Liver (tissue), 7 donors: ENCODE measurements at regions not wholly inside any gene's neighbourhood (a gene's known extent, or its start where the extent isn't known, plus 50 kb on each side); places are given as distances from the start of the nearest gene placed in this dataset.

Experiments used
- DNase-seq: peaks from one replicate; pipeline ENCODE4 v3.0.0-alpha.2; 2017; ENCODE audit warnings: low spot score
- H3K27ac ChIP-seq, 2 donors: one replicate each; pipeline ENCODE4 v1.7.0; 2013; ENCODE audit warnings: inconsistent platforms in 2 of 2, low read length in 2 of 2, control low read depth in 1 of 2, low read depth in 1 of 2, mild to moderate bottlenecking in 1 of 2
- H3K27me3 ChIP-seq, 4 donors: one replicate each; pipeline versions ENCODE4 v1.6.1 to v1.7.0; 2013; ENCODE audit warnings: low read length in 3 of 4, inconsistent platforms in 1 of 4, mild to moderate bottlenecking in 1 of 4, moderate library complexity in 1 of 4; ENCODE audit not compliant: control insufficient read depth in 4 of 4, insufficient read depth in 4 of 4
- H3K36me3 ChIP-seq, 4 donors: one replicate each; pipeline versions ENCODE4 v1.6.1 to v1.7.0; 2013; ENCODE audit warnings: low read length in 3 of 4, mild to moderate bottlenecking in 3 of 4, low read depth in 1 of 4, moderate library complexity in 1 of 4; ENCODE audit not compliant: control insufficient read depth in 4 of 4, insufficient read depth in 3 of 4
- H3K4me1 ChIP-seq, 4 donors: one replicate each; pipeline versions ENCODE4 v1.6.1 to v1.7.0; 2013; ENCODE audit warnings: low read length in 3 of 4, mild to moderate bottlenecking in 3 of 4, moderate library complexity in 1 of 4; ENCODE audit not compliant: control insufficient read depth in 4 of 4, insufficient read depth in 4 of 4
- H3K4me3 ChIP-seq, 3 donors: one replicate each; pipeline versions ENCODE4 v1.6.1 to v1.7.0; 2013; ENCODE audit warnings: low read length in 3 of 3, control low read depth in 1 of 3, low read depth in 1 of 3, mild to moderate bottlenecking in 1 of 3
- H3K9ac ChIP-seq, 2 donors: one replicate each; pipeline ENCODE4 v1.7.0; 2013; ENCODE audit warnings: low read length in 2 of 2, mild to moderate bottlenecking in 2 of 2, moderate library complexity in 2 of 2, control low read depth in 1 of 2, low read depth in 1 of 2
- H3K9me3 ChIP-seq, 4 donors: one replicate each; pipeline versions ENCODE4 v1.6.1 to v1.7.0; 2013; ENCODE audit warnings: low read length in 3 of 4; ENCODE audit not compliant: control insufficient read depth in 4 of 4
- ATF3 ChIP-seq: IDR thresholded peaks from 2 replicates; pipeline ENCODE4 v1.6.1; 2016; ENCODE audit warnings: antibody characterized with exemption
- EGR1 ChIP-seq, 2 donors: IDR thresholded peaks; 2 replicates each; pipeline ENCODE4 v1.6.1; 2016 to 2018; ENCODE audit warnings: antibody characterized with exemption in 2 of 2, low read depth in 2 of 2
- FOXA1 ChIP-seq: IDR thresholded peaks from 2 replicates; pipeline ENCODE4 v1.6.1; 2016; ENCODE audit warnings: antibody characterized with exemption
- FOXA2 ChIP-seq: IDR thresholded peaks from 2 replicates; pipeline ENCODE4 v1.6.1; 2016; ENCODE audit warnings: antibody characterized with exemption
- GABPA ChIP-seq, 2 donors: IDR thresholded peaks in 1 of 2; conservative IDR thresholded peaks in 1 of 2; 2 replicates each; pipeline ENCODE4 v1.6.1; 2016; ENCODE audit warnings: antibody characterized with exemption in 2 of 2, mild to moderate bottlenecking in 1 of 2, moderate library complexity in 1 of 2
- HNF4A ChIP-seq, 2 donors: conservative IDR thresholded peaks; 2 replicates each; pipeline ENCODE4 v1.6.1; 2016; ENCODE audit warnings: antibody characterized with exemption in 2 of 2, mild to moderate bottlenecking in 2 of 2
- HNF4G ChIP-seq: IDR thresholded peaks from 2 replicates; pipeline ENCODE4 v1.6.1; 2016; ENCODE audit warnings: antibody characterized with exemption
- JUND ChIP-seq, 2 donors: IDR thresholded peaks; 2 replicates each; pipeline ENCODE4 v1.6.1; 2016; ENCODE audit warnings: antibody characterized with exemption in 2 of 2
- MAX ChIP-seq: IDR thresholded peaks from 2 replicates; pipeline ENCODE4 v1.6.1; 2016; ENCODE audit warnings: antibody characterized with exemption
- NR2F2 ChIP-seq: IDR thresholded peaks from 2 replicates; pipeline ENCODE4 v1.6.1; 2016; ENCODE audit warnings: antibody characterized with exemption
- RAD21 ChIP-seq, 2 donors: IDR thresholded peaks; 2 replicates each; pipeline ENCODE4 v1.6.1; 2016; ENCODE audit warnings: antibody characterized with exemption in 2 of 2, mild to moderate bottlenecking in 2 of 2
- REST ChIP-seq: IDR thresholded peaks from 2 replicates; pipeline ENCODE4 v1.6.1; 2016; ENCODE audit warnings: antibody characterized with exemption, mild to moderate bottlenecking
- RXRA ChIP-seq, 2 donors: IDR thresholded peaks; 2 replicates each; pipeline ENCODE4 v1.6.1; 2017 to 2018; ENCODE audit warnings: antibody characterized with exemption in 2 of 2, mild to moderate bottlenecking in 1 of 2
- SP1 ChIP-seq: IDR thresholded peaks from 2 replicates; pipeline ENCODE4 v1.6.1; 2018; ENCODE audit warnings: antibody characterized with exemption, mild to moderate bottlenecking
- YY1 ChIP-seq: IDR thresholded peaks from 2 replicates; pipeline ENCODE4 v1.6.1; 2016; ENCODE audit warnings: antibody characterized with exemption, mild to moderate bottlenecking
- ZBTB33 ChIP-seq: IDR thresholded peaks from 2 replicates; pipeline ENCODE4 v1.6.1; 2016; ENCODE audit warnings: antibody characterized with exemption
- WGBS: extraction: QIAGEN DNeasy Blood & Tissue Kit; methylation state at CpG from one replicate; pipeline ENCODE4 v1.1.7; 2013; 5-methylcytosine and 5-hydroxymethylcytosine counted together
- donor health status: healthy.
- donor health status: healthy.
- donor health status: healthy.
- donor health status: healthy.

GRCh38 chr9:91132576-91133073, 229.1 kb downstream of the AUH start:
- no peak for DNase-seq
- Histone ChIP-seq H3K36me3 (no peaks in the 10 kb centered on the region), H3K9ac (no peak overlapping the region), H3K27me3 (no peaks in the 10 kb centered on the region), H3K27ac (no peak overlapping the region), H3K4me1 (no peaks in the 10 kb centered on the region), H3K4me3 (no peak overlapping the region), H3K9me3 (no peaks in the 10 kb centered on the region)
- WGBS = 86% methylated on average over 3 of the region's 3 CpGs
- no peak for TF ChIP-seq MAX

- DNase-seq = no peak
- no peaks in the 10 kb centered on the region for H3K9me3 ChIP-seq
- H3K27ac ChIP-seq = no peak overlapping the region
- WGBS = 95% methylated on average over 2 of the region's 2 CpGs
- H3K36me3 ChIP-seq = no peaks in the 10 kb centered on the region
- no peak overlapping the region for H3K4me3 ChIP-seq
- H3K9ac ChIP-seq = no peak overlapping the region
- no peaks in the 10 kb centered on the region for H3K27me3 ChIP-seq
- H3K4me1 ChIP-seq = no peaks in the 10 kb centered on the region
- TF ChIP-seq SP1 (no peak), JUND (IDR thresholded peaks at IDR 0.05) (no peak), HNF4G (no peak), FOXA1 (no peak), RAD21 (IDR thresholded peaks at IDR 0.05) (no peak), GABPA (IDR thresholded peaks at IDR 0.05 in 1 of 2, conservative IDR thresholded peaks at IDR 0.05 in 1 of 2) (no peak), FOXA2 (no peak), YY1 (no peak), ATF3 (no peak), RXRA (IDR thresholded peaks at IDR 0.05) (no peak), ZBTB33 (no peak), NR2F2 (no peak)
Observed at GRCh38 chr9:91134608-91135007, 227.1 kb downstream of the AUH start.

GRCh38 chr9:91137391-91137790, 224.3 kb downstream of the AUH start:
- H3K4me1 ChIP-seq = no peaks in the 10 kb centered on the region
- DNase-seq = no peak
- H3K4me3 ChIP-seq = no peak overlapping the region
- no peaks in the 10 kb centered on the region for H3K9me3 ChIP-seq
- no peaks in the 10 kb centered on the region for H3K36me3 ChIP-seq
- WGBS = 94% methylated on average over 1 of the region's 1 CpG
- H3K9ac ChIP-seq = no peak overlapping the region
- TF ChIP-seq ZBTB33 = no peak
- TF ChIP-seq HNF4A (conservative IDR thresholded peaks at IDR 0.05) = no peak
- no peak for TF ChIP-seq RAD21 (IDR thresholded peaks at IDR 0.05)
- no peak for TF ChIP-seq EGR1 (IDR thresholded peaks at IDR 0.05; ENCODE audit: low read depth in 2 of 2)
- no peak for TF ChIP-seq RXRA (IDR thresholded peaks at IDR 0.05)
- TF ChIP-seq JUND (IDR thresholded peaks at IDR 0.05) = no peak
- TF ChIP-seq FOXA1 = no peak
- no peak for TF ChIP-seq REST
- H3K27ac ChIP-seq = no peak overlapping the region
- no peaks in the 10 kb centered on the region for H3K27me3 ChIP-seq
